H1 (cell line): ENCODE measurements at regions not wholly inside any gene's neighbourhood (a gene's known extent, or its start where the extent isn't known, plus 50 kb on each side); places are given as distances from the start of the nearest gene placed in this dataset.

Source experiments
- CTCF ChIP-seq, 3 experiments: IDR thresholded peaks; 1 replicate in 2 of 3; 2 replicates in 1 of 3; pipeline versions ENCODE4 v1.5.1 to v1.6.1; 2011; ENCODE audit warnings: low read length in 3 of 3, mild to moderate bottlenecking in 3 of 3, inconsistent platforms in 2 of 3, low read depth in 1 of 3, moderate library complexity in 1 of 3; ENCODE audit not compliant: insufficient read depth in 1 of 3; ENCODE audit errors: control extremely low read depth in 1 of 3
- NRF1 ChIP-seq: IDR thresholded peaks from 2 replicates; pipeline ENCODE4 v1.6.1; 2011; ENCODE audit warnings: mild to moderate bottlenecking, low read depth, low read length, improper control_type of control experiment
- TBP ChIP-seq: IDR thresholded peaks from 2 replicates; pipeline ENCODE4 v1.6.1; 2011; ENCODE audit warnings: low read depth, low read length, improper control_type of control experiment
- TF ChIP-seq, protein P1 (sequence below): IDR thresholded peaks from 2 replicates; pipeline ENCODE4 v1.6.1; 2011; ENCODE audit warnings: low read length, improper control_type of control experiment

DNA sequence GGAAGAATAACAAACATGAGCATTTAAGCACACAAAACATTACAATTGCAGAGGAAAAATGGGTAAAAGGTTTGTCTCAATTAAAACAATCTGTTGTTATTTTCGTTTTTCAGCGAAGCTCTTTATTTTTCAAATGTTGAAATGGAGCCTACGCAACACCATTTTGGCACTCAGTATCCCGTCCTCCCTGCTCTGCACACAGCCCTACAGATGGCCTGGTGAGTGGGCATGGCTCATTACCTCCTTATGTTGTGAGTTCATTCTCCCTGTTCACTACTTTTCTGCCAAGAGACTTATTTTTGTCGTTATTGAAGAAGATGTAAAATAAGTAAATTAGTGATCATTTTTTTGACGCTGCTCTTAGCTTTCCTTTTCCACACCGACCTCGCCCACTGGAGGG, 167.8 kb upstream of the CXCL12 start (continued):
- TF ChIP-seq CTCF (IDR thresholded peaks at IDR 0.05; ENCODE audit: control extremely low read depth in 1 of 3, insufficient read depth in 1 of 3, low read depth in 1 of 3, low read length in 3 of 3) (no peak), NRF1 (no peak), TBP (no peak)
- TF ChIP-seq, protein P1, sequence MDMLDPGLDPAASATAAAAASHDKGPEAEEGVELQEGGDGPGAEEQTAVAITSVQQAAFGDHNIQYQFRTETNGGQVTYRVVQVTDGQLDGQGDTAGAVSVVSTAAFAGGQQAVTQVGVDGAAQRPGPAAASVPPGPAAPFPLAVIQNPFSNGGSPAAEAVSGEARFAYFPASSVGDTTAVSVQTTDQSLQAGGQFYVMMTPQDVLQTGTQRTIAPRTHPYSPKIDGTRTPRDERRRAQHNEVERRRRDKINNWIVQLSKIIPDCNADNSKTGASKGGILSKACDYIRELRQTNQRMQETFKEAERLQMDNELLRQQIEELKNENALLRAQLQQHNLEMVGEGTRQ: no peak
